GM10248 (cell line): ENCODE measurements at regions not wholly inside any gene's neighbourhood (a gene's known extent, or its start where the extent isn't known, plus 50 kb on each side); places are given as distances from the start of the nearest gene placed in this dataset.

Source experiments
- CTCF ChIA-PET: fragments of 300-600 bp; sonication (Branson Sonifier 250); formaldehyde crosslinking; extraction: SDS; loops from one replicate; lab custom pipeline; 2021; ENCODE audit warnings: antibody characterized with exemption; lab: Yijun Ruan, JAX
- POLR2A ChIA-PET: fragments of 350-650 bp; sonication (Branson Sonifier 250); formaldehyde crosslinking; extraction: SDS; loops from one replicate; lab custom pipeline; 2020; ENCODE audit warnings: antibody characterized with exemption; lab: Yijun Ruan, JAX
- DNase-seq: peaks from one replicate; pipeline ENCODE4 v3.0.0; 2012; ENCODE audit errors: extremely low spot score
- TF ChIP-seq, protein P1 (sequence below): IDR thresholded peaks from 2 replicates; pipeline ENCODE4 v1.5.1; 2012; ENCODE audit warnings: mild to moderate bottlenecking, low read depth; ENCODE audit errors: extremely low read depth, missing control alignments, control extremely low read depth

DNA sequence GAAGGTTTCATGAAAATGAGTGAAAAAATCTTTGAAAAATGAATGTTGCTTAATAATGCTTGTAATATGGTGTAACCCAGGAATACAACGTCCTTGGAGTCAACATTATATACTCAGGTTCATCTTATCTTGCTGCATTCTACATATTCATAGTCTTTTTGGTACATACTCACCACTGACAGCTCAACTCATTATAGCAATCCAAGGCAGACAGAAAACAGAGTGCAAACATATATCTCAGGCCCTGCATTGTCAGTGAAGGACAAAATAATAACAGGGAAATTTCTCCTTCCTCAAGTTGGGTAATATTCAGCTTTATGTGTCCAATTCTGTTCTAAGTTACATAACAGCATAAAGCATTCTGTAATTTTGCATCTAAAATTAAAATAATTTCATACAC is 1353.0 kb upstream of the SEL1L start:
- ChIA-PET POLR2A (no interaction called here), CTCF (interaction anchor here (1.0 to 1.5 kb wide), 3 partner anchors 11 to 18 kb away, joined by 3 to 4 read pairs (median 4); no protein-coding TSS in a partner anchor)
- no peak for DNase-seq
- TF ChIP-seq, protein P1, sequence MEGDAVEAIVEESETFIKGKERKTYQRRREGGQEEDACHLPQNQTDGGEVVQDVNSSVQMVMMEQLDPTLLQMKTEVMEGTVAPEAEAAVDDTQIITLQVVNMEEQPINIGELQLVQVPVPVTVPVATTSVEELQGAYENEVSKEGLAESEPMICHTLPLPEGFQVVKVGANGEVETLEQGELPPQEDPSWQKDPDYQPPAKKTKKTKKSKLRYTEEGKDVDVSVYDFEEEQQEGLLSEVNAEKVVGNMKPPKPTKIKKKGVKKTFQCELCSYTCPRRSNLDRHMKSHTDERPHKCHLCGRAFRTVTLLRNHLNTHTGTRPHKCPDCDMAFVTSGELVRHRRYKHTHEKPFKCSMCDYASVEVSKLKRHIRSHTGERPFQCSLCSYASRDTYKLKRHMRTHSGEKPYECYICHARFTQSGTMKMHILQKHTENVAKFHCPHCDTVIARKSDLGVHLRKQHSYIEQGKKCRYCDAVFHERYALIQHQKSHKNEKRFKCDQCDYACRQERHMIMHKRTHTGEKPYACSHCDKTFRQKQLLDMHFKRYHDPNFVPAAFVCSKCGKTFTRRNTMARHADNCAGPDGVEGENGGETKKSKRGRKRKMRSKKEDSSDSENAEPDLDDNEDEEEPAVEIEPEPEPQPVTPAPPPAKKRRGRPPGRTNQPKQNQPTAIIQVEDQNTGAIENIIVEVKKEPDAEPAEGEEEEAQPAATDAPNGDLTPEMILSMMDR = no peak

DNA sequence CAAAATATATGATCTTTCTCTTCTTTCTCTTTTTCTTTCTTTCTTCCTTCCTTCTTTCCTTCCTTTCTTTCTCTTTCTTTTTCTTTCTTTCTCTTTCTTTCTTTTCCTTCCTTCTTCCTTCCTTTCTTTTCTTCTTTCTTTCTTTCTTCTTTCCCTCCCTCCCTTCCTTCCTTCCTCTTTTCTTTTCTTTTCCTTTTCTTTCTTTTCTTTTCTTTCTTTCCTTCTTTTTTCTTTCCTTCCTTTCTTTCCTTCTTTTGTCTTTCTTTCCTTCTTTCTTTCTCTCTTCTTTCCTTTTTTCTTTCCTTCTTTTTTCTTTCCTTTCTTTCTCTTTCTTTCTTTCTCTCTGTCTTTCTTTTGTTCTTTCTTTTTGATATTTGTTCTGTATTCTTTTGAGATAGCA is 1356.0 kb upstream of the SEL1L start:
- ChIA-PET CTCF (no interaction called here), POLR2A (no interaction called here)
- no peak for DNase-seq
- TF ChIP-seq, protein P1 = no peak

- ChIA-PET POLR2A (no interaction called here), CTCF (no interaction called here)
- DNase-seq = no peak
- TF ChIP-seq, protein P1 = no peak
These were observed 1362.8 kb upstream of the SEL1L start for GRCh38 chr14:82896476-82896875.

DNA sequence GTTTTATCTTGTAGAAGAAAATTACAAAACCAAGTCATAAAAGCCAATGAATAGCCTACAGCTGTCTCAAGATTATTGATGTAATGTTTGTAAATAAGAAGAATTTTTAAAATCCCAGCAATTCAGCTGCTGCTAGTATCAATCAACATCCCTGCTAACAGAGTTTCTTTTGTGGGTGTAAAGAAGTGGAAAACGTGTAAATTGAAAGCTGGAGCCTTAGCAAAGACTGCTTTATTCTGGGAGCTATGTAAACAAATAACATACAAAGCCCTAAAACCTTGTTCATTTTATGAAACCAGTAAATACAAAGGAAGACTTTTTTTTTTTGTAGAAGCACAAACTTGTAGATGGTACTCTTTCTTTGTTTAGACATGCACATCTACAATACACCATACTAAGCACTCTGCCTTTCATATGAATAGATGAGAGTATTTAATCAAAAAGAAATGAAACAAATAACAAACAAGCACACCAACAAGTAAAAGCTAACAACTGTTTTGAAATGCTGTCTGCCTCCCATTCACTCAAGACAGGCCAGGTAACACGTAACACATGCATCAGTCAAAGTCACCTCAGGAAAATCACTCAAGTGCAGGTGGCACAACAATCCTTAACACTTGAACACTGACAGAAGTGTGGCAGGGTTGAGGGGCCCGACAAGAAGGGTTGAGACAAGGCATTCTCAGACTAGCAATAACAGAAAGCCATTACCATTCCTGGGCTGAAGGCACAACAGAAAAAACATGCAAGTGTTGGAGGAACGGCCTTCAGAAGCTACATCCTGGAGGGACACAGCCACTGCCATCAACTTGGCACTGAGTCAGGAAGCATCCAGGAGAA is 1364.0 kb upstream of the SEL1L start:
- DNase-seq = no peak
- TF ChIP-seq, protein P1 = no peak
- POLR2A ChIA-PET = no interaction called here
- CTCF ChIA-PET = interaction anchor here (0.9 to 1.4 kb wide), 2 partner anchors 8 to 11 kb away, joined by 3 to 4 read pairs; no protein-coding TSS in a partner anchor

DNA sequence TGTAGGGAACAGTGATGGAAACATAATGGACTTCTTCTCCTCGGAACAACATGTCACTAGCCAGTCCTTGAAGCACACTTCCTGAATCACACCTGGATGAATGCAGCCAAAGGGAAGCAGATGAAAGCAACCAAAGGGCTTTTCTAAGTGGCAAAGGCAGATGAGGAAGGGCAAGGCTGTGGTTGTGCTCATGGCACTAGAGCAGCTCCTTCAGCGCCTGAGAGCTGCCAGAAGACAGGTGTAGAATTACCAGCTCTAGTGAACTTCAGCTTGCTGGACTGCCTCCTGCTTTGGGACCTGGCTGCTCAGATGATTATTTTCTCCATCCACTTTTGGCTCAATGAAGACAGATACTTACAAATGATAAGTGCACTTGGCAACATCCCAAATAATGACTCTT is 1372.1 kb upstream of the SEL1L start:
- POLR2A ChIA-PET = no interaction called here
- DNase-seq = no peak
- CTCF ChIA-PET = interaction anchor here (1.0 to 1.5 kb wide), 2 partner anchors 9 to 35 kb away, joined by 3 to 4 read pairs; no protein-coding TSS in a partner anchor
- TF ChIP-seq, protein P1 = no peak

- POLR2A ChIA-PET = no interaction called here
These were observed 1378.3 kb upstream of the SEL1L start for GRCh38 chr14:82911930-82912329.

More at GRCh38 chr14:82911930-82912329, 1378.3 kb upstream of the SEL1L start:
- no peak for DNase-seq
- TF ChIP-seq, protein P1 = no peak
- CTCF ChIA-PET = no interaction called here
